ENCODE measurements at regions not wholly inside any gene's neighbourhood (a gene's known extent, or its start where the extent isn't known, plus 50 kb on each side); places are given as distances from the start of the nearest gene placed in this dataset.

DNA sequence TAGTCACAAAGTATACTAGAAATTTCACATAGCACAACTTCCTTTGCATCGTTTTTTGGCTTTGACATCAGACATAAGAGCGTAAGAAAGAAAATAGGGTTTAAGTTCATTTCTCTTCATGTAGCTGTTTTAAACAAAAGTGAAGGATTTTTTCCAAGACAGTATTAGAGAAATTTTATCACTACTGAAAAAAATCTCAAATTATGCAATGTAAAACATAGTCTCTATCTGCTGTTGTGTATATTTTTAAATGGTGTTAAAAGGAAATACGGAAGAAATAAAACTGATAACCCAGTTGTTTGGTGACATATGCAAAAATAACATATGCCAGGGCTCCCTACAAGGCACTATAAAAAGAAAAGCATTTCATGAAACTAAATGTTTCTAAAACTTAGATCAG is 1449.4 kb downstream of the LRRC4C start:
- CTCF ChIA-PET: no interaction called here
- FAIRE-seq: no peak

More for the DNA sequence above, 1449.4 kb downstream of the LRRC4C start:
- Histone ChIP-seq H3K36me3 (ENCODE audit: control insufficient read depth in 2 of 2, insufficient read depth in 2 of 2, low read length in 1 of 2) (no peaks in the 10 kb centered on the region), H3K4me3 (no peak overlapping the region), H3K9me3 (replicated peaks; ENCODE audit: control insufficient read depth, insufficient read depth, low read length) (no peaks in the 10 kb centered on the region; the same call in 2 of the 3 replicates), H3K27me3 (replicated peaks in 1 of 2; ENCODE audit: control insufficient read depth in 2 of 2, insufficient read depth in 2 of 2, low read length in 1 of 2) (no peaks in the 10 kb centered on the region), H3K79me2 (ENCODE audit: control insufficient read depth, insufficient read depth, low read length) (no peaks in the 10 kb centered on the region), H3K4me1 (ENCODE audit: control insufficient read depth, insufficient read depth, low read length) (no peaks in the 10 kb centered on the region), H3K27ac (ENCODE audit: control insufficient read depth, insufficient read depth) (no peak overlapping the region), H4K20me1 (ENCODE audit: control insufficient read depth, insufficient read depth) (no peaks in the 10 kb centered on the region), H2AFZ (ENCODE audit: control insufficient read depth, low read depth, low read length) (no peak overlapping the region), H3K9ac (ENCODE audit: control insufficient read depth, insufficient read depth, low read length) (no peak overlapping the region), H3K4me2 (ENCODE audit: control insufficient read depth, insufficient read depth) (no peak overlapping the region)
- ATAC-seq (no peak), DNase-seq (ENCODE audit: low read depth, low spot score) (no peak)
- intact Hi-C loops (cut with micrococcal nuclease; ENCODE audit: unreplicated experiment): no loop called here
- SMC1A ChIA-PET (ENCODE audit: uncharacterized antibody, unreplicated experiment): interaction anchor here (0.8 kb wide), 1 partner anchor 18 kb away, joined by 3 read pairs; no protein-coding TSS in a partner anchor
- POLR2A ChIA-PET: no interaction called here
- RAD21 ChIA-PET (ENCODE audit: unreplicated experiment): no interaction called here
- WGBS (ENCODE audit: insufficient coverage, insufficient replicate concordance, low lambda C conversion rate, missing lambda C conversion rate): 38% methylated on average over 3 of the region's 3 CpGs
- no TSS peak for BruUV-seq (replicated peaks)
- in situ Hi-C loops (cut with MboI): no loop called here
- no peak for TF ChIP-seq ESRRA (IDR thresholded peaks at IDR 0.05; ENCODE audit: low read length)
- TF ChIP-seq POLR2AphosphoS5 (IDR thresholded peaks at IDR 0.05; ENCODE audit: low read length): no peak
- TF ChIP-seq ZNF207 (IDR thresholded peaks at IDR 0.05; ENCODE audit: borderline replicate concordance): no peak
- no peak for TF ChIP-seq CBX5 (IDR thresholded peaks at IDR 0.05; ENCODE audit: low read depth)
- TF ChIP-seq TBL1XR1 (IDR thresholded peaks at IDR 0.05; ENCODE audit: low read depth, low read length): no peak
- TF ChIP-seq, protein P1, sequence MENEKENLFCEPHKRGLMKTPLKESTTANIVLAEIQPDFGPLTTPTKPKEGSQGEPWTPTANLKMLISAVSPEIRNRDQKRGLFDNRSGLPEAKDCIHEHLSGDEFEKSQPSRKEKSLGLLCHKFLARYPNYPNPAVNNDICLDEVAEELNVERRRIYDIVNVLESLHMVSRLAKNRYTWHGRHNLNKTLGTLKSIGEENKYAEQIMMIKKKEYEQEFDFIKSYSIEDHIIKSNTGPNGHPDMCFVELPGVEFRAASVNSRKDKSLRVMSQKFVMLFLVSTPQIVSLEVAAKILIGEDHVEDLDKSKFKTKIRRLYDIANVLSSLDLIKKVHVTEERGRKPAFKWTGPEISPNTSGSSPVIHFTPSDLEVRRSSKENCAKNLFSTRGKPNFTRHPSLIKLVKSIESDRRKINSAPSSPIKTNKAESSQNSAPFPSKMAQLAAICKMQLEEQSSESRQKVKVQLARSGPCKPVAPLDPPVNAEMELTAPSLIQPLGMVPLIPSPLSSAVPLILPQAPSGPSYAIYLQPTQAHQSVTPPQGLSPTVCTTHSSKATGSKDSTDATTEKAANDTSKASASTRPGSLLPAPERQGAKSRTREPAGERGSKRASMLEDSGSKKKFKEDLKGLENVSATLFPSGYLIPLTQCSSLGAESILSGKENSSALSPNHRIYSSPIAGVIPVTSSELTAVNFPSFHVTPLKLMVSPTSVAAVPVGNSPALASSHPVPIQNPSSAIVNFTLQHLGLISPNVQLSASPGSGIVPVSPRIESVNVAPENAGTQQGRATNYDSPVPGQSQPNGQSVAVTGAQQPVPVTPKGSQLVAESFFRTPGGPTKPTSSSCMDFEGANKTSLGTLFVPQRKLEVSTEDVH (IDR thresholded peaks at IDR 0.05; ENCODE audit: low read depth, partially characterized antibody): no peak
- TF ChIP-seq, protein P2, sequence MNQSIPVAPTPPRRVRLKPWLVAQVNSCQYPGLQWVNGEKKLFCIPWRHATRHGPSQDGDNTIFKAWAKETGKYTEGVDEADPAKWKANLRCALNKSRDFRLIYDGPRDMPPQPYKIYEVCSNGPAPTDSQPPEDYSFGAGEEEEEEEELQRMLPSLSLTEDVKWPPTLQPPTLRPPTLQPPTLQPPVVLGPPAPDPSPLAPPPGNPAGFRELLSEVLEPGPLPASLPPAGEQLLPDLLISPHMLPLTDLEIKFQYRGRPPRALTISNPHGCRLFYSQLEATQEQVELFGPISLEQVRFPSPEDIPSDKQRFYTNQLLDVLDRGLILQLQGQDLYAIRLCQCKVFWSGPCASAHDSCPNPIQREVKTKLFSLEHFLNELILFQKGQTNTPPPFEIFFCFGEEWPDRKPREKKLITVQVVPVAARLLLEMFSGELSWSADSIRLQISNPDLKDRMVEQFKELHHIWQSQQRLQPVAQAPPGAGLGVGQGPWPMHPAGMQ (IDR thresholded peaks at IDR 0.05; ENCODE audit: borderline replicate concordance): no peak
- TF ChIP-seq FOS (IDR thresholded peaks at IDR 0.05; ENCODE audit: borderline replicate concordance, extremely low read depth, insufficient read length): no peak
- no peak for TF ChIP-seq YBX1 (IDR thresholded peaks at IDR 0.05)
- no peak for TF ChIP-seq NFXL1 (IDR thresholded peaks at IDR 0.05; ENCODE audit: borderline replicate concordance)
